Nephron (organoid): ENCODE measurements at regions not wholly inside any gene's neighbourhood (a gene's known extent, or its start where the extent isn't known, plus 50 kb on each side); places are given as distances from the start of the nearest gene placed in this dataset.

ENCODE experiments used
- H3K27ac Mint-ChIP-seq, 3 experiments: 2 replicates each; pipeline ENCODE4 v1.8.0; 2020; ENCODE audit warnings: mixed read lengths in 3 of 3, mild to moderate bottlenecking in 2 of 3, moderate library complexity in 1 of 3
- H3K27me3 Mint-ChIP-seq: 2 replicates; pipeline ENCODE4 v1.8.0; 2021; ENCODE audit warnings: low read depth, mild to moderate bottlenecking, moderate library complexity, mixed read lengths
- H3K36me3 Mint-ChIP-seq: 2 replicates; pipeline ENCODE4 v1.8.0; 2020; ENCODE audit warnings: low read depth, mixed read lengths
- H3K4me1 Mint-ChIP-seq: 2 replicates; pipeline ENCODE4 v1.8.0; 2020; ENCODE audit warnings: mixed read lengths
- H3K4me3 Mint-ChIP-seq, 3 experiments: 2 replicates each; pipeline ENCODE4 v1.8.0; 2020; ENCODE audit warnings: mild to moderate bottlenecking in 3 of 3, mixed read lengths in 3 of 3, moderate library complexity in 2 of 3
- H3K9me3 Mint-ChIP-seq: 2 replicates; pipeline ENCODE4 v1.8.0; 2020; ENCODE audit warnings: mixed read lengths
- TF ChIP-seq, protein P1 (sequence below), 3 experiments: fragments of 200-600 bp; sonication (generic); IDR thresholded peaks; one replicate each; pipeline ENCODE4 v1.5.0; 2021; ENCODE audit warnings: antibody characterized with exemption in 3 of 3; ENCODE audit not compliant: unreplicated experiment in 3 of 3

DNA sequence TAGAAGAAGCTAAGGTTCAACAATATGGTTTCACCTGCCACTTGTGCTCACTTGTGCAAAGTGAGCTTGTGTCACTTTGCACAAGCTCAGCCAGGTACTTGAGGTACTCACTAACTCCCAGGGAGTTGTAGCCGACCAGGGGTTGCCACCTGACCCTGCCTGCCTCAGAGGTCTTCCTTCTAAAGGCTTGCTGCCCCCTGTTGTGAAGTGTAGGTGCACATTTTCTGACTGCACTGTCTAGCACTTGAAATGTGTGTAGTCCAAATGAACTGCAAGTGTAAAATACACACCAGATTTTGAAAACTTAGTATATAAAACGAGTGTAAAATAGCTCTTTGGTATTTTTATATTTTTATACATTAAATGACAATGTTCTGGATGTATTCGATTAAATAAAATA is 230.8 kb downstream of the DLEU7 start:
- Mint-ChIP-seq H3K27ac (peak overlapping the region in 2 of 3 experiments; percentile 65 to 66), H3K27me3 (no peaks in the 10 kb centered on the region), H3K4me1 (peaks cover 57% of the 10 kb centered on the region), H3K9me3 (no peaks in the 10 kb centered on the region), H3K4me3 (no peak overlapping the region), H3K36me3 (no peaks in the 10 kb centered on the region)
- TF ChIP-seq, protein P1, sequence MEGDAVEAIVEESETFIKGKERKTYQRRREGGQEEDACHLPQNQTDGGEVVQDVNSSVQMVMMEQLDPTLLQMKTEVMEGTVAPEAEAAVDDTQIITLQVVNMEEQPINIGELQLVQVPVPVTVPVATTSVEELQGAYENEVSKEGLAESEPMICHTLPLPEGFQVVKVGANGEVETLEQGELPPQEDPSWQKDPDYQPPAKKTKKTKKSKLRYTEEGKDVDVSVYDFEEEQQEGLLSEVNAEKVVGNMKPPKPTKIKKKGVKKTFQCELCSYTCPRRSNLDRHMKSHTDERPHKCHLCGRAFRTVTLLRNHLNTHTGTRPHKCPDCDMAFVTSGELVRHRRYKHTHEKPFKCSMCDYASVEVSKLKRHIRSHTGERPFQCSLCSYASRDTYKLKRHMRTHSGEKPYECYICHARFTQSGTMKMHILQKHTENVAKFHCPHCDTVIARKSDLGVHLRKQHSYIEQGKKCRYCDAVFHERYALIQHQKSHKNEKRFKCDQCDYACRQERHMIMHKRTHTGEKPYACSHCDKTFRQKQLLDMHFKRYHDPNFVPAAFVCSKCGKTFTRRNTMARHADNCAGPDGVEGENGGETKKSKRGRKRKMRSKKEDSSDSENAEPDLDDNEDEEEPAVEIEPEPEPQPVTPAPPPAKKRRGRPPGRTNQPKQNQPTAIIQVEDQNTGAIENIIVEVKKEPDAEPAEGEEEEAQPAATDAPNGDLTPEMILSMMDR (IDR thresholded peaks at IDR 0.05; ENCODE audit: unreplicated experiment in 3 of 3), result no peak

DNA sequence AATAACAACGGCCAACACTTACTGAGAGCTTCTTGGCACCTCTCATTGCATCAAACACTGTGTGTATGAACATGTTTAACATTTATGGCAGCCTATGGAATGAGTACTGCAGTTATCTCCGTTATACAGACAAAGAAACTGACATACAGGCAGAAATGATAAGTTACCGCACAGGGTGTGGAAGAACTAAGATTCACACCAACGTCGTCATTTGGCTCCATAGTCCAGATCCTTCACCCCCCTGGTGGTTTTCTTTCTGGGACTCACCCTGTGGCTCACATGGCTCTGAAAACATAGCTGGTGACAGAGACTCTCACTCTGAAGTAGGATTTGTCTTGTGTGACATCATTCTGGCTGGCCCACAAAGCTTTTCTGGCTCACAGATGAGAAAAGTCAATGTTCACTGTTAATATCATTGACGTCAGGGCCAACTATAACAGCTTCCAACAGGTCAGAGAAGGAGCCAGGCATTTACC is 230.1 kb downstream of the DLEU7 start:
- H3K4me1 Mint-ChIP-seq, result peaks cover 51% of the 10 kb centered on the region
- no peak overlapping the region for H3K4me3 Mint-ChIP-seq
- H3K9me3 Mint-ChIP-seq, result no peaks in the 10 kb centered on the region
- peak overlapping the region; percentile 72 to 88 (median 87) for H3K27ac Mint-ChIP-seq
- H3K27me3 Mint-ChIP-seq, result no peaks in the 10 kb centered on the region
- TF ChIP-seq, protein P1 (IDR thresholded peaks at IDR 0.05; ENCODE audit: unreplicated experiment in 3 of 3), result no peak
- H3K36me3 Mint-ChIP-seq, result no peaks in the 10 kb centered on the region

DNA sequence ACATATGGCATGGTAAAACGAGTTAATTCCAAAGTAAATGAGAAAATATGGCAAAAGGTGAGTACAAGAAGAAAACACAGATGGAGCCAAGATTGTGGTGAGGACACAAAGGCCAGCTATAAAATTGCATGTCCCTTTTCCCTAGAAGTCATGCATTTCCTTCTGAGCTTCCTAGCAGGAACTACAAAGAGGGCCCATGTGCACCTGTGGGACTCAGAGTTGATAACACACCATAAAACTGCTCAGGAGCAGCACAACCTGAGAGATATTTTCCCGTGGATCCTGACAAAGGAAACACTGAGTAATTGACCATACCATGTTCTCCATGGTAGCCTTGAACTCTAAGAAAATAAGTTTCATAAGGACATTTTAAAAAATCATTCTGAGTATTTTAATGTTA is 228.3 kb downstream of the DLEU7 start:
- peak overlapping the region in 2 of 3 experiments; percentile 43 to 72 for H3K27ac Mint-ChIP-seq
- TF ChIP-seq, protein P1 (IDR thresholded peaks at IDR 0.05; ENCODE audit: unreplicated experiment in 3 of 3), result no peak
- H3K27me3 Mint-ChIP-seq, result no peaks in the 10 kb centered on the region
- H3K4me1 Mint-ChIP-seq, result peaks cover 33% of the 10 kb centered on the region
- H3K4me3 Mint-ChIP-seq, result no peak overlapping the region
- no peaks in the 10 kb centered on the region for H3K36me3 Mint-ChIP-seq
- H3K9me3 Mint-ChIP-seq, result no peaks in the 10 kb centered on the region

DNA sequence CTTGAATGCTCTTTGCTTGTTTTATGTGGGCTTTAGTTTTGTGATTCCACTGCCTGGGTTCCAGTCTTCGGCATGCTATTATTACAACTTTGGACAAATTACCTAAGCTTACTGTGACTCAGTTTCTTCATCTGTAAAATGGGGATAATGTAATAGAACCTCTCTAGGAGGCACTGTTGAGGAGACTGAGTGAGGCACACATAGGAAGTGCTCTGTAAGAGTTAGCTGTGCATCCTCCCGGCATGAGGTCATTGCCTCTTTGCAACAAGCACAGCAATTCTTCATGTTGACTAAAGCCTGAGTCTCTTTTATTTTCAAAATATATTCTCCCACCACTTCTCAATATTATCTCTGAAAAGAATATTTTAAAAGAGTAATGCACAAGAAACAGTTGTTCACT is 227.4 kb downstream of the DLEU7 start:
- H3K9me3 Mint-ChIP-seq, result no peaks in the 10 kb centered on the region
- no peak overlapping the region for H3K4me3 Mint-ChIP-seq
- H3K36me3 Mint-ChIP-seq, result no peaks in the 10 kb centered on the region
- TF ChIP-seq, protein P1 (IDR thresholded peaks at IDR 0.05; ENCODE audit: unreplicated experiment in 3 of 3), result no peak
- H3K27ac Mint-ChIP-seq, result peak overlapping the region; percentile 67 to 87 (median 76)
- peaks cover 28% of the 10 kb centered on the region for H3K4me1 Mint-ChIP-seq
- H3K27me3 Mint-ChIP-seq, result no peaks in the 10 kb centered on the region

DNA sequence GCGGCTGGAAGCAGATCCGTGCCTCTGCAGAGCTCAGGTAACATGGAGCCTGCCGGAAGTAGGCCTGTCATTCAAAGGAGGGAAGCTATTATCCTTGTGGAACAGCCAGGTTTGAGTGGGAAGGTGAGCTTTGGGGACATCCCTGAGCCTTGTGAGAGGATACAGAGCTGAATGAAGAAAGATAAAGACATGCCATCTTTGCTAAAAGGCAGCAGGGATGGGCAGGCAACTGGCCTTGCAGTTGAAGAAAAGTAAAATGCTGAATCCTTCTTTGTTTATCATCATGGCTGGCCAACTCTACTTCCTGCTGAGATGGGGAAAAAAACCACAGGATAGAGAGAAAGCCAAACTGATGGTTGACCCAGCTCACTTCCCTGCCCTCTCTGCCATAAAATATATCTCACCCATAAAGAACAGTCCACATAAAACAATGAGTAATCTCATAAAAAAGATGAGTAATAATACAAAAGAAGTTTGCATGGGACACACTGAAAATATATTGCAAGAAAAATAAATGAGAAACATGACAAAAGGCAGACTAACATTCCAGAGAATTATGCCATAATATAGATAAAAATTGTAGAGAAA is 226.3 kb downstream of the DLEU7 start:
- Mint-ChIP-seq H3K4me3 (no peak overlapping the region), H3K9me3 (no peaks in the 10 kb centered on the region), H3K27me3 (no peaks in the 10 kb centered on the region), H3K27ac (peak overlapping the region; percentile 62 to 87 (median 67)), H3K4me1 (peaks cover 26% of the 10 kb centered on the region), H3K36me3 (no peaks in the 10 kb centered on the region)
- TF ChIP-seq, protein P1 (IDR thresholded peaks at IDR 0.05; ENCODE audit: unreplicated experiment in 3 of 3), result no peak

DNA sequence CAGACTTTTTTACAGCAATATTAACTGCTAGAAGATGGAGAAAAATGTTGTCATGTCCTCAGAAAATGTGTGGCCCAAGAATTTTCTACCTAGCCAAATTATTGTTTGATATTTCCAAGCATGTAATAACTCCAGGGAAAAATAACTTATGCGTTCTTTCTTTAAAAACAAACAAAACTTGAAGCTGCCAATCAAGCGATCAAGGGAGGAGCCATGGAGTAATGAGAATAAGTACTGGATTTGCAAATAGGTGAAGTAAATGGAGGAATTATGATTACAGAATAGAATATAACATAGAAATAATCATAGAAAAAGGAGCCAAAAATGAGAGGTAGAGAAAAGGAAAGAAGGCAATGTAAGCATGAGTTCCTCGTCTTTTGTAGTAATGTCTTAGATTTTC is 225.3 kb downstream of the DLEU7 start:
- no peak overlapping the region for H3K4me3 Mint-ChIP-seq
- no peaks in the 10 kb centered on the region for H3K36me3 Mint-ChIP-seq

More for the DNA sequence above, 225.3 kb downstream of the DLEU7 start:
- TF ChIP-seq, protein P1 (IDR thresholded peaks at IDR 0.05; ENCODE audit: unreplicated experiment in 3 of 3), result no peak
- Mint-ChIP-seq H3K27me3 (no peaks in the 10 kb centered on the region), H3K27ac (peak overlapping the region in 2 of 3 experiments; percentile 67 to 87), H3K9me3 (no peaks in the 10 kb centered on the region), H3K4me1 (peaks cover 25% of the 10 kb centered on the region)
